Activated CD4-positive, alpha-beta T cell treated with anti-CD3 and anti-CD28 coated beads, Interleukin-2, Interleukin-4, amounts not matched to agents 100 ng/mL and 50 ng/mL, durations not matched to agents 16 hours and 8 hours (primary cell): ENCODE measurements at regions not wholly inside any gene's neighbourhood (a gene's known extent, or its start where the extent isn't known, plus 50 kb on each side); places are given as distances from the start of the nearest gene placed in this dataset.
"Not testable (repeated sequence)": the region's sequence is repeated elsewhere in the genome, so short reads cannot be mapped to it uniquely, and the experiment has no call there.

ENCODE experiments used
- DNase-seq: peaks from one replicate; pipeline ENCODE4 v3.0.0-alpha.2; 2020; ENCODE audit warnings: low spot score

GRCh38 chr18:60202708-60203107 lies 169.9 kb downstream of the MC4R start:
- DNase-seq = no peak

GRCh38 chr18:60200558-60200957 lies 172.0 kb downstream of the MC4R start:
- no peak for DNase-seq

DNA sequence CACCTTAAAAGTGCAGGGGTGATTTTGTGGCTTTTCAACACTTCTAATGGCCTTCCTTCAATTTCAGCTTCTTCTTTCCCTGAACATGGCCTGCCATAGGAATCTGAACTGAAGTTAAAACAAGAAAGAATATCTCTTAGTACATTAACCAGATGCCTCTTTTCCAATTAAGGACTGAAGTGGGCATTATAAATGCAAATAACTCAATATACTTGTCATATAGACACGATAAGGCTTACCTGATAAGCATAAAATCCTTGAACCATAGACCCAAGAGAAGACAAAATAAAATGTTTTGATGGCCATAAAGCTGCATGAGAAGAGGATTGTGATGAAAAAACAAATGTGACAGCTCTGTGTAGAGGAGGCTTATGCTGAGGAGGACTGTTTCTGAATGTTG lies 173.1 kb downstream of the MC4R start:
- DNase-seq = no peak

DNA sequence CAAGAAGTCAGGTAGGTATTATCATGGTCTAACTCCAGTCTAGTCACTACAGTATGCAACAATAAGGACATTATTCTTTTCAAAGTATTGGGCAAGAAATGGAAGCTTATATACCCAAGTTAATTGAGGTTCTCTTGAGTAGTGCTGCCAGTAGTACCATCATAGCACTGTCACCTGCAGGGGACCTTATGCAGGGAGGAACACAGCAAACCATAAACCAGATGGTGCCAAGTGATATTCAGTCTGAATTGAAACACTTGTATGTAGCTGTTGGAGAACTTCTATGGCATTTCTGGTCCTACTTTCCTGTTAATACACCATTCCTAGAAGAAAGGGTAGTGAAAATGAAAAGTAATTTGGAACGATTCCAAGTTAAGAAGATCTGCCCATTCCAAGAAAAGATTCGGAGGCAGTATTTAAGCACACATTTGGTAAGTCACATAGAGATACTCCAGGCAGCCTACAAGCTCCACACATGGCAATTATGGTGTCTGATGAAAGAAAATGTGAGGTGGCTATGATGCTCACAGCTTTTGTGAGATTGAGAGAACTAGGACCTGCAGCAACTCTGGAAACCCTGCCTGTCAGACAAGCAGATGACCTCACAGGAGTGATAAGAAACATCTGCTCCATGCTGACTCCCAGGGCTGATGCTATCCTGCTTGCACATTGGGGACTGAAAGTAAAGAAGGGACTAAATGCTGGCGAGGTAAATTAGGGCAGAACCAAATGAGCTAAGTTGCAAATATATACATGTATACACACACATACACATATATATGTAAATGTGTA lies 174.7 kb downstream of the MC4R start:
- DNase-seq = no peak

DNA sequence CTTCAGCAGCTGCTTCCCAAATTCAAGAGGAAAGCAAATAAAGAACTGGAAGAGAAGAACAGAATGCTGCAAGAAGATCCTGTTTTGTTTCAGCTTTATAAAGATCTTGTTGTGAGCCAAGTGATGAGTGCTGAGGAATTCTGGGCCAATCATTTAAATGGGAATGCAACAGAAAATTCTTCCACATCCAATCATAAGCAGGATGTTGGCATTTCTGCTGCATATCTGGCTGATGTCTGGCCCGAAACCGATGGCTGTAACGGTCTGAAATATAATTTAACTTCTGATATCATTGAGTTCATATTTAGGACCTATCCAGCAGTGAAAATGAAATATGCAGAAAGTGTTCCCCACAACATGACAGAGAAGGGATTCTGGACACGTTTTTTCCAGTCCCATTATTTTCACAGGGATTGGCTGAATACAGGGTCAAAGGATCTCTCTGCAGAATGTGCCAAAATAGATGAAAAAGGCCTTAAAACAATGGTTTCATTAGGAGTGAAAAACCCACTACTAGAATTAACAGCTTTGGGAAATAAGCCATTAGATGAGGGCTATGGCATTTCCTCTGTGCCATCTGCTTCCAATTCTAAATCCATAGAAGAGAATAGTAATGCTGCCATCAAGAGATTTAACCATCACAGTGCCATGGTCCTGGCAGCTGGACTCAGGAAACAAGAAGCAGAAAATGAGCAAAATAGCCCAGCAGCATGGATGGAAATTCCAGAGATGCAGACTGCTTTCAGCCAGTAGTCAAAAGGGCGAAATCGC lies 175.6 kb downstream of the MC4R start:
- DNase-seq = no peak

DNA sequence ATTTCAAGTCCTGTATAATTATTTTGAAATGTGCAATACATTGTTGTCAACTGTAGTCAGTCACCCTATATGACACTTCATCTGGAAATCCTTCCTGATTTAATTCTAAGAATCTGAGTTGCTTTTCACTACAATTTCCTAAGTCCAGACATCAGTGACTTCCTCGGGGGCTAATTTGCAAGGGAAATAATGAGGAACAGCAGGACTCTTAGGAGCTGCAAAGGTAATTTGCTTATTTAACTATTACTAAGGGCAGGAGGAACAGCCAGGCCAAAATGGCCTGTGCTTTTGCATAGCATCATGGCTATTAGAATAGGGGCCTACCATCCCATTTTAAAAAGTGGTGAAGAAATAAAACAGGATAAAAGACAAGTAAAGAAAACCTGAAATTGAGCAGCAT lies 178.8 kb downstream of the MC4R start:
- DNase-seq = no peak

DNA sequence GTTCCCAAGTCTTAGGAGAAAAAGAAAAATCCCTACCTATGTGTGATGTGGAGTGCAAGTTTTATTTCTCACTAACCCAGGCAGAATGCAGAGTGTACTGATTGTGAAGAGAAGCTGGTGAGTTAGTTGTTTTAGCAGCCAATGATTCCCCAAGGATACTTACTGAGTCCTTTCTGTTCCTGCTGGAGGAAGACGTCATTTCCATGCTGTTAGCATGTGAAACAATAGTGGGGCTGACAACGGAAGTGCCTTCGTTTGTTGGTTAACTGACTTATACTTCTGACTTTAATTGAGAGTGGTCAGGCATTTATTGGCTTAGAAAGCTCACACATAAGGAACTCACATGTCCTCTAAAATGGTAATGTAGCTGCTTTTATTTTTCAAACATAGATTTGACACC lies 180.6 kb downstream of the MC4R start:
- no peak for DNase-seq

- no peak for DNase-seq
Observed at GRCh38 chr18:60189856-60190255, 182.7 kb downstream of the MC4R start.

GRCh38 chr18:60188958-60189357 lies 183.6 kb downstream of the MC4R start:
- DNase-seq = no peak

GRCh38 chr18:60182223-60182622 lies 190.4 kb downstream of the MC4R start:
- DNase-seq = no peak

GRCh38 chr18:60180671-60181070 lies 191.9 kb downstream of the MC4R start:
- DNase-seq = no peak

DNA sequence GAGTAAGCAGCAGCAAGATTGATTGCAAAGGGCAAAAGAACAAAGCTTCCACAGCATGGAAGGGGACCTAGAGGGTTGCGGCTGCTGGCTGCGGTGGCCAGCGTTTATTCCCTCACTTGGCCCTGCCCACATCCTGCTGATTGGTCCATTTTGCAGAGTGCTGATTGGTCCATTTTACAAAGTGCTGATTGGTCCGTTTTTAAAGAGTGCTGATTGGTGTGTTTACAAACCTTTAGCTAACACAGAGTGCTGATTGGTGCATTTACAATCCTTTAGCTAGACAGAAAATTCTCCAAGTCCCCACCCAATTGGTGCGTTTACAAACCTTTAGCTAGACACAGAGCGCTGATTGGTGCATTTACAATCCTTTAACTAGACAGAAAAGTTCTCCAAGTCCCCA lies 194.4 kb downstream of the MC4R start:
- not testable (repeated sequence) for DNase-seq

DNA sequence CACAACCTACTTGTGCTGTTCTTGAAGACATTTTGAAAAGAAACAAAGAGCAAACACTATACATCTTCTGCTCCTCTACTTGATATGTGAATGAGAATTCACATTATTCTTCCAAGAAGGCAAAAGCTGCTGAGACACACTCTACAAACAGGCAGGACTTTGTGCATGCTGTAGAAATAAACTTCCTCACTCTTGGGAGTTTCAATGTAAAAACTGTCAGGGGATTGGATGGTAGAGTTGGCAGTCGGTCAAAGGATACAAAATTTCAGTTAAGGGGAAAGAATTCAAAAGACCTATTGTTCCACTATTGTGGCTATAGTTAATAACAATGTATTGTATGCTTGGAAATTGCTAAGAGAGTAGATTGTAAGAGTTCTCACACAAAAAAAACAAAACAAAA lies 196.3 kb downstream of the MC4R start:
- DNase-seq = no peak

DNA sequence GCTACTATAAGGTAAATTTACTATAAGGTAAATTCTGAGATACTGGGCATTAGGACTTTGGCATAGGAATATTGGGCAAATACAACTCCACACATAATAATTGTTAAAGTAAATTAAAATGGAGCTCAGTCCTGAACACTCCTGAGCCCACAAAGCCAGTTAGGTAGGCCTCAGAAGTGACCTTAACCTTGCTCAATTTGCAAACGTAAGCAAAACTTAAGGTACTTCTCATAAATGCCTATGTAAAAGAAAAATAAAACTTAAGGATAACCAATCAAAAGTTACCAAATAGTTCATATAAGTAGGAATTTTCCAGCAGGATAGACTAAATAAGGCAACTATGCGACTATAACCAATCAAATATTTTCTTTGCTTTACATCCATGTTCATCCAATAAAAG lies 197.7 kb downstream of the MC4R start:
- no peak for DNase-seq

GRCh38 chr18:60172030-60172429 lies 200.5 kb downstream of the MC4R start:
- no peak for DNase-seq

DNA sequence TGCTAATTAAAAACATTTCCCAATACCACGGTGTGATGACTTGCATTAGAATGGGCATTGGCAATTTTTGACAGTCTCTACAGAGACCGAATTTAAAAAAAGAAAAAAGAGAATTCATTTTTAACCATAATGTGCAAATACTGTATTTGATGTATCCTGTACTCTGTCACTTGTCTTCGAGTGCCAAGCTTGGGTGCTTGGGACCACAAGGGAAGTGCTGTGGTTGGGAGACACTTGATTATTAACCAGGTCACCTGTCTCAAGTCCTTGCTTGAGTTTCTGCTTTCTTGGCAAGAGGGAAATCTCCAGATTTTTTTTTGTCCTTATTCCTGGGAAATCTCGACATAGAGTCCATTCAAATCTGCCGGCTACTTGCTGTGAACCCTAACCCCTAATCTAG lies 209.0 kb downstream of the MC4R start:
- no peak for DNase-seq

DNA sequence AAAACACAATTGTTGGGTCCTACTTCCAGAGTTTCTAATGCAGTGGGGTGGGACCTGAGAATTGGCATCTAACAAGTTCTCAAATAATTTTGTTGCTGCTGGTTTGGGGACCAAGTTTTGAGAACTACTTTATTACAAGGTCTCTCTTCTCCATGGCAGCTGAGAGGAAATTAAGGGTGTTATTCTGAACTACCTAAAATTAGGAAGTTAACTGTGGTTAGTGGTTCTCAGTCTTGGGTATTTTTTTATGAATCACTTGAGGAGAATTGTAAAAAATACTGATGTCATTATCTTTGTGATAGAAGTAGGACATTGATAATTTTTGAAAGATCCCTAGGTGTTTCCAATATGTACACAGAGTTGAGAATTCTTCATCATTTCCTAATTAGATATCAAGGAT lies 210.2 kb downstream of the MC4R start:
- DNase-seq = no peak

GRCh38 chr18:60157810-60158209 lies 214.8 kb downstream of the MC4R start:
- DNase-seq = no peak

- DNase-seq = no peak
Observed at GRCh38 chr18:60153376-60153775, 219.2 kb downstream of the MC4R start.

GRCh38 chr18:60149316-60149715 lies 223.3 kb downstream of the MC4R start:
- no peak for DNase-seq

DNA sequence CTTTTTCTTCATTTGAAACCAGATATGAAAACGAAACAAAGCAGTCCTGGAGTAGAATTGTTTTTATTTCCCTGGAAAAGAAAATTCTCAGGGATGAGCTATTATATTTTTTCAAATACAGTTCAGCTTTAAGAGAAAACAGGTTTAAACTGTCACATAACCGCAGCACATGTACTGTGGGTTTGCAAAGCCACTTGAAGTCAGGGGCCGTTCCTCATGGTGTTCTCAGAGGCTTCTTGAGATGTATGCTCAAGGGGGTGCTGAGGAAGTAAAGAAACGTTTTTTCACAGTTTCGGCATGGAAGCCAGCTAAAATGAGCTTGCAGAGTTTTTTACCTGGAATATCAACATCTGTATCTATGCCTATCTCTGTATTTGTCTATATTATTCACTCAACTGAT lies 225.3 kb downstream of the MC4R start:
- no peak for DNase-seq

DNA sequence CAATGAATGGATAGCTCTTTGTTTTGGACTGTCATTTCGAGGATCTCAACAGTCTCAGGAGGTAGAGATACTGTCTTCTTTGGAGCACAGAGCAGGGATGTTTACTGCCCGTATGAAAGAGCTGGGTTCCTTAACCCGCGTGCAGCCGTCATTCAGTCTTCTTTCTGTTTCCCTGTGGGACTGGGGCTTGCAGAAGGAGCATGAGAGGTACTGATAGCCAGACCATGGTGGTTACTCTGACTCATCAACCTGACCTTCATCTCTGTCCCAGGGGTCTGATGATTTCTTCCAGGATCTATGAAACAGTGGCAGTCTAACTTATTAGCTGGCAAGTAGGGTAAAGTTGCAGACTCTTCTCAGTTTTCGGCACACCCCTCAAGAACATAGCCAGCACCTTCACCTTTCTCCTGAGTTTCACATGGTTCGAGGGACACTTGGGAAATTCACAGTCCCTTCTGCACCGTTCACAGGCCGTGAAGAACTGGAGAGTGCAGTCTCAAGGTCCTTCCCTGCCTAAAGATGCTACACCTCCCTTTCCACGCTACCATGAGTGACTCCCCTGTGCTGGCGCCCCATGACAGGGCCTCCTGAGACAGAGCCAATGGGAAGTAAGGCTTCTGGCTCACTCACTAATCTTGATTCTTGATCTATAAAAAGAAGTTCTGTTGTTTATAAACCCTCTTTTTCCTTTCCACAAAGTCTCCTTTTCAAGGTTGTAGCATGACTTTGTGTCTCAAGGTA lies 226.2 kb downstream of the MC4R start:
- no peak for DNase-seq

GRCh38 chr18:60145776-60146175 lies 226.8 kb downstream of the MC4R start:
- no peak for DNase-seq
